ENCODE measurements at regions not wholly inside any gene's neighbourhood (a gene's known extent, or its start where the extent isn't known, plus 50 kb on each side); places are given as distances from the start of the nearest gene placed in this dataset.

DNA sequence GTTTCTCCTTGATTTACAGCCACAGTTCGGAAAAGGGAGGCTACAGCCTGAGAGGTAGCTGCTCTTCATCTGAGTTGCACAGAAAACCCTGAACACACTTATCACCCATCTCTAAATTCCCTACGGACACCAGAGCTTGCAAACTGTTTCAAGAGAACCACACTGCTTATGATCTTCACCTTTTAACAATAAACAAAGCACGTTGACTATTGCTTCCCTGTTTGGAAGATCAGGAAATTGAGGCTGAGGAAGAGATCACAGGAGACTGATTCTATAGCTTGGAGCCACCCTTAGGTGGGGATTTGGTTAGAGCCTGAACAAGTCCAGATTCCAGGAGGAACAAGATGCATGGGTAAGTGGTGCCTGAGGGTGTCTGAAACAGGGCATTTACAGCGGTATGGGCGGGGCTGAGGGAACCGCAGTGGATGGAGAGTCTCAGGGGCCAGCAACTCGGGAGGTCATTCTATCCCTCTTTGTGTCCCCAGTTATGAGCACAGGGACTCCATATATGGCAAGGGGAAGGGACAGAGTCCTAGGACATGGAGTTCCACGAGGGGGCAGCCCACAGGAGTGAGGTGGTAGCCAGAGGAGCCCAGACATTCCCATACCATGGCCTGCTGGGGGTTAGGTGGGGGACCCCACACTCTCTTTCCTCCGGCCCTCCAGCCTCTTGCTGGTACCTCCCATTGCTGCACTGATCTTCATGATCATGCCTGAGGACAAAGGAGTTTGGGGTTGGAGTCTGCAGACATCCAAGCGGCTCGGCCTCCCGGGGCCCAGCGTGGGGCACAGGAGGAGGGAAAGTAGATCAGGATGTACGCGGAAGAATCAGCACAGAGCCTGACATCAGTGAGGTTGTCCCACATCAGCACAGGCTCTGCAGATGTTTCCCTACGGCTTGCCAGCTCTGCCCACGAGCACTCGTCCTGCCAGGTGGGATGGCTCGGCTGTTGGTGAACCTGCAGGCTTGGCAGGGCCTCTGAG lies 162.3 kb upstream of the ZNF536 start:
- H3K4me3 Mint-ChIP-seq, result no peak overlapping the region
- DNase-seq, result no peak
- H3K27me3 Mint-ChIP-seq (ENCODE audit: low read depth, poor library complexity), result peaks cover 29% of the 10 kb centered on the region
- peaks cover 10% of the 10 kb centered on the region for H3K4me1 Mint-ChIP-seq
- peak overlapping the region; percentile 82 for H3K27ac Mint-ChIP-seq
- H3K9me3 Mint-ChIP-seq, result no peaks in the 10 kb centered on the region
- TF ChIP-seq, protein P1, sequence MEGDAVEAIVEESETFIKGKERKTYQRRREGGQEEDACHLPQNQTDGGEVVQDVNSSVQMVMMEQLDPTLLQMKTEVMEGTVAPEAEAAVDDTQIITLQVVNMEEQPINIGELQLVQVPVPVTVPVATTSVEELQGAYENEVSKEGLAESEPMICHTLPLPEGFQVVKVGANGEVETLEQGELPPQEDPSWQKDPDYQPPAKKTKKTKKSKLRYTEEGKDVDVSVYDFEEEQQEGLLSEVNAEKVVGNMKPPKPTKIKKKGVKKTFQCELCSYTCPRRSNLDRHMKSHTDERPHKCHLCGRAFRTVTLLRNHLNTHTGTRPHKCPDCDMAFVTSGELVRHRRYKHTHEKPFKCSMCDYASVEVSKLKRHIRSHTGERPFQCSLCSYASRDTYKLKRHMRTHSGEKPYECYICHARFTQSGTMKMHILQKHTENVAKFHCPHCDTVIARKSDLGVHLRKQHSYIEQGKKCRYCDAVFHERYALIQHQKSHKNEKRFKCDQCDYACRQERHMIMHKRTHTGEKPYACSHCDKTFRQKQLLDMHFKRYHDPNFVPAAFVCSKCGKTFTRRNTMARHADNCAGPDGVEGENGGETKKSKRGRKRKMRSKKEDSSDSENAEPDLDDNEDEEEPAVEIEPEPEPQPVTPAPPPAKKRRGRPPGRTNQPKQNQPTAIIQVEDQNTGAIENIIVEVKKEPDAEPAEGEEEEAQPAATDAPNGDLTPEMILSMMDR (IDR thresholded peaks at IDR 0.05), result no peak
- no peaks in the 10 kb centered on the region for H3K36me3 Mint-ChIP-seq (ENCODE audit: low read depth)

DNA sequence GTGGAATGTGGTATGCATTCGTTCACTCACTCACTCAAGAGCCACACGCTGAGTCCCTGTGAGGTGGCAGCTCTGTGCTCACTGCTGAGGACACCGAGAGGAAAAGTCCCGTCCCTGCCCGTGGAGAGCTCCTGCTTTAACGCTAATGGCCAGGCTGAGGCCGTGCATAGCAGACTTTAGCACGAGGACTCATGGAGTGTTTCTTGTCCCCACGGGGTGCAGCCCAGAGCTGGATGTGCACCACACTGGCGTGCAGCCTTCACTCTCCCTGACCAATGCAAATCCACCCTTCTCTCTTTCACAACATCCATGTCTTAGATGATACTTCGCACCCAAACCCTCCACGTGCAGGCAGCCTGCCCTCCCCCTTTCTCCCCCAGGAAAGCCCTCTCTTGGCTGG lies 159.6 kb upstream of the ZNF536 start:
- Mint-ChIP-seq H3K27me3 (ENCODE audit: low read depth, poor library complexity) (peaks cover 37% of the 10 kb centered on the region), H3K27ac (no peak overlapping the region), H3K9me3 (no peaks in the 10 kb centered on the region), H3K36me3 (ENCODE audit: low read depth) (no peaks in the 10 kb centered on the region), H3K4me1 (peaks cover 10% of the 10 kb centered on the region), H3K4me3 (no peak overlapping the region)
- no peak for DNase-seq
- TF ChIP-seq, protein P1 (IDR thresholded peaks at IDR 0.05), result no peak

DNA sequence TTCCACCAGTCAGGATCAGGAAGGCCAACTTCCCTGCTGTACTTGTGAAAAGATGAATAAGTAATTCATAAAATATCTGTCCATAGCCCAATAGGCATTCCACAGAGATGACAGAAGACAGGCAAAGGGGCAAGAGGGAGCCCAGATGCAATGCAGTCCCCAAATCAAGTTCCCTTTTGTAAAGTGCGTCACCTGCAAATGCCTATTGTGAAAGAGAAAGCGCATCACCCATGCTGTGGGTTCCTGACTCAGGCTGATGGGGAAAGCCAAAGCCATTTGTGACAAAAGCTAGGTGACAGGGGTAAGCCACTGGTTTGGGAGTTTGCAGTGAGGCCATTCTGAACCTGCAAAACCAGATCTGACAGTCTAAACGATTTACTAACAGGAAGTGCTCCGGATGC lies 157.5 kb upstream of the ZNF536 start:
- Mint-ChIP-seq H3K36me3 (ENCODE audit: low read depth) (no peaks in the 10 kb centered on the region), H3K4me1 (peaks cover 3% of the 10 kb centered on the region), H3K9me3 (no peaks in the 10 kb centered on the region), H3K4me3 (no peak overlapping the region), H3K27me3 (ENCODE audit: low read depth, poor library complexity) (peaks cover 48% of the 10 kb centered on the region), H3K27ac (no peak overlapping the region)
- TF ChIP-seq, protein P1 (IDR thresholded peaks at IDR 0.05), result no peak
- DNase-seq, result no peak

DNA sequence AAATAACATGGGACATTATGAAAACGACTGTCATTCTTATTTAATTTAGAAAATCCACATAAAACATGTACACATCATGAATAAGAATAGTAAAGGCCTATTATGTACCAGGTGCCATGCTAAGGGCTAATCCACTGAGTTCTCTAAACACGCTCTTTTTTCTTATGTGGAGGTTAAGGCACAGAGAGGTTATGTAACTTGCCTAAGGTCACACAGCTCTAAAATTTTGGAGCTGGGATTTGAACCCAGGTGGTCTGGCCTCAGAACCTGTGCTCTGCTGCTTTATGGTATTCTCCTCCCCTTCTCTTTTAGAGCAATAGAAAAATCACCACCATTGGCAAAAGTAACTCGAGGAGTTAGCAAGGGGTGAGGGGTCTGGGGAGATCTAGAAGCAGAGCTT lies 156.9 kb upstream of the ZNF536 start:
- Mint-ChIP-seq H3K27me3 (ENCODE audit: low read depth, poor library complexity) (peaks cover 54% of the 10 kb centered on the region), H3K4me1 (no peaks in the 10 kb centered on the region), H3K9me3 (no peaks in the 10 kb centered on the region), H3K27ac (no peak overlapping the region), H3K36me3 (ENCODE audit: low read depth) (no peaks in the 10 kb centered on the region), H3K4me3 (no peak overlapping the region)
- TF ChIP-seq, protein P1 (IDR thresholded peaks at IDR 0.05), result no peak
- DNase-seq, result no peak

DNA sequence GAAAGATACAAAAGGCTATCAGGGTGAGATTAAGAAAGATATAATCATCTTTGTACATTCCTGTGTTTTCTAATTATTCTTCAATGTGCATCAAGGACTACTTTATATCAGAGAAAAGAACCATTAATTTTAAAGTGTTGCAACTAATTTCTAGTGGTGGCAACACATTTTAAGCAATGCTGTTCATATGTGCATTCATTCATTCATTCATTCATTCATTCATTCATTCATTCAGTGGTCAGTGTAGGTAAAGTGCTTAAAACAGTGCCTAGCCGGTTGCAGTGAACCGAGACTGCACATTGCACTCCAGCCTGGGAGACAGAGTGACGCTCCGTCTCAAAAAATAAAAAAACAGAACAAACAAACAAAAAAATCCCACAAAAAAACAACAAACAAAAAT lies 155.7 kb upstream of the ZNF536 start:
- no peak for DNase-seq
- TF ChIP-seq, protein P1 (IDR thresholded peaks at IDR 0.05), result no peak
- H3K9me3 Mint-ChIP-seq, result no peaks in the 10 kb centered on the region
- no peaks in the 10 kb centered on the region for H3K36me3 Mint-ChIP-seq (ENCODE audit: low read depth)
- no peaks in the 10 kb centered on the region for H3K4me1 Mint-ChIP-seq
- no peak overlapping the region for H3K27ac Mint-ChIP-seq
- no peak overlapping the region for H3K4me3 Mint-ChIP-seq
- H3K27me3 Mint-ChIP-seq (ENCODE audit: low read depth, poor library complexity), result peaks cover 61% of the 10 kb centered on the region

DNA sequence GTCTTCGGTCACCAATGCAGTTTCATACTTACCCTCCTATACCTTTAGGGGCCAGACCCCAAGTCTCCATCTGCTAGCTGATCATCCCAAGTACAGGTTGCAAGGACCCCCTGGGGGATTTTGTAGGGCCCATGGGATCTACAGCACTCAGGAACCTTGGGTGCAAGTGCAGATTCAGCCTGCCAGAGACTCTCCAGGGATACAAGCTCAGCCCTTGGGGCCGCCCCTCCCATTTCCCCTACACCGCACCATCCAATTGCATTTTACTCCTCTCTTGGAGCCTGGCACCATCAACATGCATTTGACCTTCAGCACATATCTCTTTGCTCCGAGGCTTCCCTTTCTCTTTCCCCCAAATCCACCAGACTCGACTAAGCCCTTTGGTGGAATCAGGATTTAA lies 154.7 kb upstream of the ZNF536 start:
- H3K27me3 Mint-ChIP-seq (ENCODE audit: low read depth, poor library complexity), result peaks cover 64% of the 10 kb centered on the region
- TF ChIP-seq, protein P1 (IDR thresholded peaks at IDR 0.05), result no peak
- H3K27ac Mint-ChIP-seq, result no peak overlapping the region
- H3K36me3 Mint-ChIP-seq (ENCODE audit: low read depth), result no peaks in the 10 kb centered on the region
- no peaks in the 10 kb centered on the region for H3K4me1 Mint-ChIP-seq
- no peak for DNase-seq
- H3K4me3 Mint-ChIP-seq, result no peak overlapping the region
- H3K9me3 Mint-ChIP-seq, result no peaks in the 10 kb centered on the region
